ENCODE measurements at regions not wholly inside any gene's neighbourhood (a gene's known extent, or its start where the extent isn't known, plus 50 kb on each side); places are given as distances from the start of the nearest gene placed in this dataset.

GRCh38 chr2:70397186-70397585, 95.3 kb upstream of the FAM136A start:
- DNase-seq: no peak

GRCh38 chr2:70396612-70397011, 94.7 kb upstream of the FAM136A start:
- no peak for DNase-seq

DNA sequence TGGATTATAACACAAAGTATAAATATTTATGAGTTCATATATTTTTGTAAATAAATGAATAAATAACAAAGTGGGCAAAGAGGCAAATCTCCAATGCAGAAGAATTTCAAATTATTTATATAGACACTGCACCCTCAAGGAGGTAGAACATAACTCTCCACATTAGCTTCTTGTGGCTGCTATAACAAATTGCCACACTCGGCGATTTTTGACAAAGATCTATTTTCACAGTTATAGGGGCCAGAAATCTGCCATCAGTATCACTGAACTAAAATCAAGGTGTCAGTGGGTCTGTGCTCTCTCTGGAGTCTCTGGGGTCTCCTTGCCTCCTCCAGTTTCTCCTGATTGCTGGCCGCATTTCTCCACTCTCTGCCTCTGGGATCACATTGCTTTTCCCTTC, 92.0 kb upstream of the FAM136A start:
- no peak for DNase-seq

DNA sequence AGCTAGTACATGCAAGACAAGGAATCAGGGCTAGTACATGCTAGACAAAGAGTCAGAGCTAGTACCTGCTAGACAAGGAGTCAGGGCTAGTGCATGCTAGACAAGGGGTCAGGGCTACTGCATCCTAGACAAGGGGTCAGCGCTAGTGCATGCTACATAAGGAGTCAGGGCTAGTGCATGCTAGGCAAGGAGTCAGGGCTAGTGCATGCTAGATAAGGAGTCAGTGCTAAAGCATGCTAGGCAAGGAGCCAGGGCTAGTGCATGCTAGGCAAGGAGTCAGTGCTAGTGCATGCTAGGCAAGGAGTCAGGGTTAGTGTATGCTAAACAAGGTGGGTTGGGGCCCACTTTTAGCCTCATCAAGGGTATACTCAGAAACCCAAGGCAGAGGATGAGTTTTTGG, 90.1 kb upstream of the FAM136A start:
- DNase-seq: no peak

DNA sequence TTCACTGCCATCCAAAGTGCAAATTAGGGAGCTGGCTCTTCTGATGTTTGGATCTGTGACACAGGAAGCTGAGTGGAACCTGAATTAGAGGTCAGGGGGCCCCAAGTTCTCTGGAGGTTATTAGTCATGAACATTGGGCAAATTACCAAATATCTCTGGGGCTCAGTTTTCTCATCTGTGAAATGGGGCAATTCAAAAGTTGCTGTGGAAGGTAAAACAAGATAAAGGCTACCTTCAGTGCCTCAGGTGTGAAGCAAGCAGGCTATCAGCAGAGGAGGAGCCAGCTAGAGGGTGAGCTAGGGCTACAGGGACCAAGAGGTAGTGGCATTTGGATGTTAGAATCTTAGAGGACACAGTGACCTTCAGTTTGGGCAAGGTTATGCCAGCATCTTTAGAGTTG, 89.4 kb upstream of the FAM136A start:
- DNase-seq: no peak

DNA sequence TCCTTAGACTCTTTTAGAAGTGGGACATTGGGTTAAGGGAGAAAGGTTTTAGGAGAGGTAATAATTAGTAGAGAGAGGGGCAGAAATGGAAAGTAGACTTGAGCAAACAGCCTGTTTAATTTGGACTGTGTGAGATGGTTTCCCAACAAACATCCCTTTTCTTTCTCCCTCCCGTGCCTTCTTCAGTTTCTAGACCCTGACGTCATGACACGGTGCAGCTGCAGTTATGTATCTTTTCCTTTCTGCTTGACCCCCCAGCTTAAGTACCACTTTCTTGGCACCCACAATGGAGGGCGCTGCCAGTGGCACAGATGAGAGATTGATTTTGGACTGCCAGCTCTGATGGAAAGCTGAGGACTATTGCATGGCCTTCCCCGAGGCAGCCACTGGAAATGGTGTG, 86.9 kb upstream of the FAM136A start:
- no peak for DNase-seq

- DNase-seq: no peak
These were observed 86.3 kb upstream of the FAM136A start for GRCh38 chr2:70388128-70388527.

- DNase-seq: no peak
These were observed 84.2 kb upstream of the FAM136A start for GRCh38 chr2:70385966-70386595.

- DNase-seq: no peak
These were observed 83.3 kb upstream of the FAM136A start for GRCh38 chr2:70385204-70385603.

DNA sequence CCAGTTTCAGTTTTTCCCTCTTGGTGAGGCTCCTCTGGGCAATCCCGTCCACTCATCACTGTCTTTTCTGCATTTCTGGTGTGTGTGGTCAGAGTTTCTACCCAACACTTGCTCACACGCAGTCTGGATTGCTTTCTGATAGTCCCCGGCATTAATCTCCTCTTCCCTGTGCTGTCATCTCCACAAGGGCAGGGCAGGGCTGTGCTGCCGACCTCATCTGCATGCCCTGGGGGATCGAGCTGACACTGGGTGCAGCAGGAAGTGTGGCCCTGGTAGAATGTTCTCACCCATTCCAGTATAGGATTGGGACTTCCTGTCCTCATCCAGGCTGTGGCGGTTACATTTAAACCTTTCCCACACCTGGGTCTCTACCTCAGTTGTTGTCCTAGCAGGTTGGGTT, 80.0 kb upstream of the FAM136A start:
- DNase-seq: no peak

DNA sequence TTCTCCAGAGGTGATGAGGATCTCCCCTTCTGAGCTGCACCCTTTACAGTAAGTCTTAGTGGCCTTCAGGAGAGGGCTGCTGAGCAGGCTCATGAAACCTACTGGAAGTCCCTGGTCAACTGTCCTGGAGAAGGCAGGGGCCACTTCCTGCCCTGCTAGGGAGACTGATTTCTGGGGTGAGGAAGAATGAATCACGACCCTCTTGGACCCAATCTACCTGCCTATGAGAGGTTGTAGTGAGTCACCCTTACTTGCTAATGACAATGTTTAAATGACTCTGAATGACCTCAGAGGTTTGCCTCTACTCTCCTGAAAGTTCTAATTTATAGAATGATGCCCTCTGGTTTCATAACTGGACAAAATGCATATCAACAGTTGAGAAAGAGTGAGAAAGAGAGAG, 79.4 kb upstream of the FAM136A start:
- no peak for DNase-seq

- no peak for DNase-seq
These were observed 78.8 kb upstream of the FAM136A start for GRCh38 chr2:70380621-70381020.

DNA sequence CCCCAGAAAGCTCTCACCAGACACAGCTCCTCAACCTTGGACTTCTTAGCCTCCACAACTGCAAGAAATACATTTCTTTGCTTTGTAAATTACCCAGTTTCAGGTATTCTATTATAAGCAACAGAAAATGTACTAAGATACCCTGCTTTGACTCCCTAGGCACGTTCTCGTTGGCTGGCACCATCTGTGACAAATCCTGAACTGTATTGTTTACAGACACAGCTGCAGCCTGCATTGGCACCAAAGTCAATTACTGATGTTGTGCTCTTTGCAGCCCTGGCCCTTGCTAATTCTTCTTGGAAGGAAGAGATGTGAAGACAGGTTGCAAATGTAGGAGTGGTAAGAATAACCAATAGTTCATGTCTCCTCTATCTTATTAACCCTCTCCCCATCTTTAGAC, 72.7 kb upstream of the FAM136A start:
- peak in 2 of 58 donors; percentile 3 for DNase-seq

GRCh38 chr2:70371753-70372152, 69.9 kb upstream of the FAM136A start:
- DNase-seq: no peak

- DNase-seq: no peak
These were observed 67.2 kb upstream of the FAM136A start for GRCh38 chr2:70369082-70369481.

DNA sequence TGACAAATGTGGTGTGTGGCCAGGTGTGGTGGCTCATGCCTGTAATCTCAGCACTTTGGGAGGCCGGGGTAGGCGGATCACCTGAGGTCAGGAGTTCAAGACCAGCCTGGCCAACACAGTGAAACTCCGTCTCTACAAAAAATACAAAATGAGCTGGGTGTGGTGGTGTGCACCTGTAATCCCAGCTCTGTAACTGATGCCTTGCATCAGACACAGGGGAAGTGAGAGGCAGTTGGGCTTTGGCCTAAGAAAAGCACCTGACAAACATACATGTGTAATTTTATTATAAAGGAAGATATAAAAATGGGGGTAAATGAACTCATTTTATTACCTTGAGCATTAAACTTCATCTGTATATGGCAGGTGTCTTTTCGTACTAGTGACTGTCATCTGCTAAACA, 66.7 kb upstream of the FAM136A start:
- DNase-seq: no peak

- no peak for DNase-seq
These were observed 66.0 kb upstream of the FAM136A start for GRCh38 chr2:70367722-70368323.

GRCh38 chr2:70362661-70363060, 60.8 kb upstream of the FAM136A start:
- DNase-seq: no peak

DNA sequence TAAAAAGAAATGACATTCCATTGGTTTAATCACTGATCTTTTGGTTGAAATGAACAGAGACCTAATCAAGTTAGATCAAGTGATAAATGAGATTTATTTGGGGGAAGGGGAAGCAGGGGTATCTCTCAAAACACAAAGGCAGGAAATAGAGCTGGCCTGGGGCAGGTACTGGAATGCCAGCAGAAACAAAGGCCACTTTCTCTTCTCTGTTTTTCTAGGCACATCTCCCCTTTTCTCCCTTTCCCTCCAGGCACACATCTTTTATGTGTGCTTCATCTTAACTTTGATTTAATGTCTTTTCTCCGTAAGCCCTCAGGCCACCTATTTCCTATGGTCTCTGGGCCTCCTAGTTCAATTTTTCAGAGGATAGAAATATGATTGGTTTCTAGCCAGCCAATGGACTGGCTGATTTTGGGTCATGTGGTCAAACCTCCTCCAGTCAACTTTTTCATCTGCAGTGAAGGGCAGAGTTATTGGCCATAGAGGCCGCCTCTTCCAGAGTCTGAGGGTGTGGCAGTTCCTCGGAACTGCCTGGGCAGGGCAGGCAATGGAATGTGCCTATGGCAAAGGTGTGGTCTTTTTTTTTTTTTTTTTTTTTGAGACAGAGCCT, 58.9 kb upstream of the FAM136A start:
- DNase-seq: no peak

- DNase-seq: no peak
These were observed 55.8 kb upstream of the FAM136A start for GRCh38 chr2:70357684-70358071.

- DNase-seq: no peak
These were observed 55.2 kb upstream of the FAM136A start for GRCh38 chr2:70356941-70357683.

DNA sequence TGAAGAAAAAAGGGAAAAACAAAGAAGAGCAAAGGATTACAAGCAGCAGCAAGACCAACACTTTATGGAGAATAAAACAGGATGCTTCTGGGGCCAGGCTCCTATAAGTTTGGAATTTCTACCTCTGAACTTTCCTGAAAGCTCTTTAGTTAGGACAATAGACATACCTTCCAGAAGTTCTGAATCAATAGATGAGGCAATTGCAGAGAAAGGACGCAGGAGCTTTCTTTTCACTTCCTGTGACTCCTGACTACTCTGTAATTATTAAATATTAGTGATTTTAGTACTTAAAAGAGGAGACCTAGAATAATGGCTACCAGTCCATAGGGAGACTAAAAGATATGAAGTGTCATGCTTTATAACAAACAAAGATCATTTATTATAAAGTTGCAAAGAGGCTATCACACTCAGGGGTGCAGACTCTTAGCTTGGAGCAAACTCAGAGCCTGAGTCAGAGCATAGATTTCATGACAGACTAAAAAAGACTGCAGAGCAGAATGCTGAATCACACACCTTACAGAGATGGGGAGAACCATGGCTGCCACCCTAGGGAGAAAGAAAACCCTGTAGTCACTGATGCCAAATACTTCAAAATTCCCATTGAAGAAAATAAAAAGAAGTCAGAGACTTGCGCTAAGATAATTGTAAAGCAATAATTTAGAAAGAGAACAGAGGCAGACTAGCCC, 52.5 kb upstream of the FAM136A start:
- DNase-seq: no peak
